H9 (cell line): ENCODE measurements at regions not wholly inside any gene's neighbourhood (a gene's known extent, or its start where the extent isn't known, plus 50 kb on each side); places are given as distances from the start of the nearest gene placed in this dataset.

Experiments used
- DNase-seq: peaks from one replicate; pipeline ENCODE4 v3.0.0-alpha.2; 2017
- H2AFZ ChIP-seq: one replicate; pipeline ENCODE4 v1.6.1; 2013; ENCODE audit warnings: mild to moderate bottlenecking, low read length, control low read depth, moderate library complexity
- H2AK5ac ChIP-seq: 2 replicates; pipeline ENCODE4 v1.6.1; 2013; ENCODE audit warnings: low read length, control low read depth, mixed read lengths; ENCODE audit not compliant: insufficient read length
- H2BK120ac ChIP-seq: one replicate; pipeline ENCODE4 v1.6.1; 2013; ENCODE audit warnings: low read depth, mild to moderate bottlenecking, low read length, control low read depth, inconsistent platforms; ENCODE audit not compliant: poor library complexity, severe bottlenecking
- H2BK12ac ChIP-seq: 2 replicates; pipeline ENCODE4 v1.6.1; 2013; ENCODE audit warnings: low read length, control low read depth, mixed read lengths, low read depth; ENCODE audit not compliant: insufficient read length
- H2BK15ac ChIP-seq: 2 replicates; pipeline ENCODE4 v1.6.1; 2013; ENCODE audit warnings: low read depth, low read length, control low read depth
- H2BK20ac ChIP-seq: one replicate; pipeline ENCODE4 v1.6.1; 2013; ENCODE audit warnings: low read depth, mild to moderate bottlenecking, low read length, control low read depth, inconsistent platforms; ENCODE audit not compliant: poor library complexity, severe bottlenecking
- H2BK5ac ChIP-seq: 2 replicates; pipeline ENCODE4 v1.6.1; 2013; ENCODE audit warnings: low read length, control low read depth, mixed read lengths; ENCODE audit not compliant: insufficient read length
- H3K14ac ChIP-seq: 2 replicates; pipeline ENCODE4 v1.6.1; 2013; ENCODE audit warnings: low read length, control low read depth; ENCODE audit not compliant: insufficient read depth
- H3K18ac ChIP-seq: 2 replicates; pipeline ENCODE4 v1.6.1; 2013; ENCODE audit warnings: low read depth, mild to moderate bottlenecking, mixed read lengths, low read length, control low read depth; ENCODE audit not compliant: insufficient read length
- H3K23ac ChIP-seq: 2 replicates; pipeline ENCODE4 v1.6.1; 2013; ENCODE audit warnings: low read length, control low read depth, mixed read lengths, low read depth; ENCODE audit not compliant: insufficient read length
- H3K23me2 ChIP-seq: 2 replicates; pipeline ENCODE4 v1.6.1; 2013; ENCODE audit warnings: low read depth, mild to moderate bottlenecking, mixed read lengths, low read length, control low read depth; ENCODE audit not compliant: insufficient read length, poor library complexity, severe bottlenecking
- H3K27ac ChIP-seq: 2 replicates; pipeline ENCODE4 v1.5.1; 2013; ENCODE audit warnings: low read length, control low read depth, mixed read lengths, low read depth; ENCODE audit not compliant: insufficient read length
- H3K27me3 ChIP-seq: 2 replicates; pipeline ENCODE4 v1.6.1; 2013; ENCODE audit warnings: low read length, control low read depth, inconsistent platforms; ENCODE audit not compliant: insufficient read depth
- H3K4ac ChIP-seq: 2 replicates; pipeline ENCODE4 v1.6.1; 2013; ENCODE audit warnings: low read depth, mild to moderate bottlenecking, control low read depth, inconsistent platforms, low read length, moderate library complexity
- H3K4me1 ChIP-seq: 2 replicates; pipeline ENCODE4 v1.6.1; 2013; ENCODE audit warnings: low read length, control low read depth, inconsistent platforms; ENCODE audit not compliant: insufficient read depth
- H3K4me2 ChIP-seq: 2 replicates; pipeline ENCODE4 v1.6.1; 2013; ENCODE audit warnings: low read length, control low read depth, mixed read lengths; ENCODE audit not compliant: insufficient read length, insufficient read depth
- H3K56ac ChIP-seq: 2 replicates; pipeline ENCODE4 v1.6.1; 2013; ENCODE audit warnings: low read depth, mild to moderate bottlenecking, mixed read lengths, low read length, control low read depth; ENCODE audit not compliant: insufficient read length
- H3K79me1 ChIP-seq: 2 replicates; pipeline ENCODE4 v1.6.1; 2013; ENCODE audit warnings: low read depth, mild to moderate bottlenecking, moderate library complexity, low read length, control low read depth, inconsistent platforms; ENCODE audit not compliant: insufficient read depth, poor library complexity, severe bottlenecking
- H3K79me2 ChIP-seq: 2 replicates; pipeline ENCODE4 v1.6.1; 2013; ENCODE audit warnings: low read length, control low read depth, inconsistent platforms; ENCODE audit not compliant: insufficient read depth
- H3K9ac ChIP-seq: 2 replicates; pipeline ENCODE4 v1.6.1; 2013; ENCODE audit warnings: low read length, control low read depth, mixed read lengths; ENCODE audit not compliant: insufficient read length; ENCODE audit errors: extremely low read depth
- H3K9me3 ChIP-seq: one replicate; pipeline ENCODE4 v1.6.1; 2013; ENCODE audit warnings: low read depth, low read length, inconsistent platforms; ENCODE audit not compliant: control insufficient read depth
- H3T11ph ChIP-seq: one replicate; pipeline ENCODE4 v1.6.1; 2013; ENCODE audit warnings: mild to moderate bottlenecking, low read length, control low read depth, inconsistent platforms
- H4K20me1 ChIP-seq: one replicate; pipeline ENCODE4 v1.6.1; 2013; ENCODE audit not compliant: control insufficient read depth, insufficient read length, insufficient read depth
- H4K5ac ChIP-seq: 2 replicates; pipeline ENCODE4 v1.6.1; 2013; ENCODE audit warnings: low read depth, mild to moderate bottlenecking, mixed read lengths, low read length, control low read depth; ENCODE audit not compliant: insufficient read length
- H4K8ac ChIP-seq: replicated peaks from 2 replicates; pipeline ENCODE4 v1.6.1; 2013; ENCODE audit warnings: low read length, control low read depth, mixed read lengths, low read depth; ENCODE audit not compliant: insufficient read length
- H4K91ac ChIP-seq: 2 replicates; pipeline ENCODE4 v1.6.1; 2013; ENCODE audit warnings: low read depth, mild to moderate bottlenecking, moderate library complexity, mixed read lengths, low read length, control low read depth; ENCODE audit not compliant: insufficient read length
- H3K27ac Mint-ChIP-seq, 3 experiments: 2 replicates in 2 of 3; 3 replicates in 1 of 3; pipeline ENCODE4 v1.8.0; 2020 to 2021; ENCODE audit warnings: mixed read lengths in 3 of 3, mild to moderate bottlenecking in 1 of 3, moderate library complexity in 1 of 3
- H3K27me3 Mint-ChIP-seq: 2 replicates; pipeline ENCODE4 v1.8.0; 2021; ENCODE audit warnings: low read depth, mild to moderate bottlenecking, moderate library complexity, mixed read lengths
- H3K36me3 Mint-ChIP-seq, 3 experiments: 2 replicates in 2 of 3; 3 replicates in 1 of 3; pipeline ENCODE4 v1.8.0; 2020 to 2021; ENCODE audit warnings: low read depth in 3 of 3, mixed read lengths in 3 of 3; ENCODE audit not compliant: insufficient read depth in 1 of 3
- H3K4me1 Mint-ChIP-seq, 2 experiments: 2 replicates each; pipeline ENCODE4 v1.8.0; 2020; ENCODE audit warnings: mixed read lengths in 2 of 2
- H3K4me3 Mint-ChIP-seq, 2 experiments: 2 replicates in 1 of 2; 3 replicates in 1 of 2; pipeline ENCODE4 v1.8.0; 2020 to 2021; ENCODE audit warnings: mild to moderate bottlenecking in 2 of 2, mixed read lengths in 2 of 2, moderate library complexity in 1 of 2
- H3K9me3 Mint-ChIP-seq, 2 experiments: 2 replicates in 1 of 2; 3 replicates in 1 of 2; pipeline ENCODE4 v1.8.0; 2020; ENCODE audit warnings: mild to moderate bottlenecking in 2 of 2, mixed read lengths in 2 of 2, moderate library complexity in 1 of 2
- CTCF ChIP-seq: fragments of 200-600 bp; sonication (generic); conservative IDR thresholded peaks from 3 replicates; pipeline ENCODE4 v1.8.0; 2021; ENCODE audit warnings: antibody characterized with exemption, mild to moderate bottlenecking
- WGBS: extraction: QIAGEN DNeasy Blood & Tissue Kit; methylation state at CpG from one replicate; pipeline ENCODE4 v1.1.7; 2013; ENCODE audit warnings: missing lambda C conversion rate, low lambda C conversion rate, mixed read lengths; ENCODE audit not compliant: insufficient read length; ENCODE audit errors: extremely low coverage; 5-methylcytosine and 5-hydroxymethylcytosine counted together

DNA sequence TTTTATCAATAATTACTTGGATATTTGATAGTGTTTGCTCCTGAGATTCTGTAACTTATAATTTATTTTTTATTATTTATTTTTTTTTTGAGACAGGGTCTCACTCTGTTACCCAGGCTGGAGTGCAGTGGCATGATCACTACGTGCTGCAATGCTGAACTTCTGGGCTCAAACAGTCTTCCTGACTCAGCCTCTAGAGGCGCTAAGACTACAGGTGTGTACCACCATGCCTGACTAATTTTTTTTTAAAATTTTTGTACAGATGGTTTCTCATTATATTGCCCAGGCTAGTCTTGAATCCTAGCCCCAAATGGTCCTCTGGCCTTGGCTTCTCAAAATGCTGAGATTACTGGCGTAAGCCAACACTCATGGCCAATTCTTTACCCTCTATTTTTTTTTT, 845.5 kb upstream of the ADGRL4 start:
- no peak overlapping the region for H3K4me3 Mint-ChIP-seq
- no peaks in the 10 kb centered on the region for H3K23me2 ChIP-seq
- no peak overlapping the region for H2AFZ ChIP-seq
- H3K4ac ChIP-seq, result no peak overlapping the region
- TF ChIP-seq CTCF, result peak; percentile 70
- H4K8ac ChIP-seq, result no peak overlapping the region
- no peaks in the 10 kb centered on the region for H4K20me1 ChIP-seq
- H3K18ac ChIP-seq, result no peak overlapping the region
- no peak overlapping the region for H2BK120ac ChIP-seq
- H3T11ph ChIP-seq, result no peak overlapping the region
- no peaks in the 10 kb centered on the region for H3K79me2 ChIP-seq
- H4K5ac ChIP-seq, result no peak overlapping the region
- H3K27me3 Mint-ChIP-seq, result no peaks in the 10 kb centered on the region
- H3K27ac ChIP-seq, result no peak overlapping the region
- no peak overlapping the region for H3K14ac ChIP-seq
- H3K79me1 ChIP-seq, result no peaks in the 10 kb centered on the region
- H2BK15ac ChIP-seq, result no peak overlapping the region
- no peaks in the 10 kb centered on the region; a peak in 1 of 5 replicates for H3K9me3 Mint-ChIP-seq
- WGBS, result no CpG with 5 or more reads among the region's 3 CpGs
- no peak overlapping the region for H3K27ac Mint-ChIP-seq
- H3K27me3 ChIP-seq, result no peaks in the 10 kb centered on the region
- no peaks in the 10 kb centered on the region for H3K36me3 Mint-ChIP-seq
- H2BK5ac ChIP-seq, result no peak overlapping the region
- no peak overlapping the region for H2BK20ac ChIP-seq
- H4K91ac ChIP-seq, result no peak overlapping the region
- H3K23ac ChIP-seq, result no peak overlapping the region
- DNase-seq, result peak; percentile 46
- no peak overlapping the region for H3K4me2 ChIP-seq
- no peak overlapping the region for H2BK12ac ChIP-seq
- H3K9me3 ChIP-seq, result no peaks in the 10 kb centered on the region
- no peak overlapping the region for H3K56ac ChIP-seq
- no peak overlapping the region for H2AK5ac ChIP-seq
- H3K4me1 ChIP-seq, result 0 out of 2 replicates have a peak, but pooled peaks cover 2% of the 10 kb centered on the region
- no peak overlapping the region for H3K9ac ChIP-seq
- H3K4me1 Mint-ChIP-seq, result peaks cover 6 to 12% of the 10 kb centered on the region in 2 experiments; a peak in 3 of 4 replicates
